Astrocyte (in vitro differentiated cells and primary cell): ENCODE measurements at regions not wholly inside any gene's neighbourhood (a gene's known extent, or its start where the extent isn't known, plus 50 kb on each side); places are given as distances from the start of the nearest gene placed in this dataset.

Experiments used
- EZH2 ChIP-seq: IDR thresholded peaks from 2 replicates; pipeline ENCODE4 v1.6.1; 2012; ENCODE audit warnings: mild to moderate bottlenecking, low read length, inconsistent platforms; ENCODE audit not compliant: insufficient read depth
- TF ChIP-seq, protein P1 (sequence below): IDR thresholded peaks from 2 replicates; pipeline ENCODE4 v1.5.1; 2011; ENCODE audit warnings: low read depth, mild to moderate bottlenecking, inconsistent platforms, low read length, moderate library complexity; ENCODE audit not compliant: insufficient read depth

DNA sequence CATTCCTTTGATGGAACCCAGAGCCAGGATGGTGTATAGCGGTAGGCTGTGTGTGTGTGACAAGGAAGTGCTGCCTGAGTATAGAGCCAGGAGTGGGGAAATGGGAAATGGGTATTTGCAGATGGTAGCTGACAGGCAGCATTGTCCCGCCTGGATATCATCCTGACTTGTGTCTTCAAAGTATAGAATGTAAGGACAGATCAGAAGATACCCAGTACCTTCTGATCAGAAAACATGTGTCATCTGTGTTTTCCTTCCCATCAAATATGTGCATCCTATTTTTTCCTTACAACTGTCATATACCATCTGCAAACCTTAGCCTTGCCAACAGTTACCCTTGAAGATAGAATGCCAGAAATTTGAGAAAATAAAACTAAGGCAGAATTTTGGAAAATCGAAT, 146.2 kb upstream of the CBLB start:
- TF ChIP-seq, protein P1, sequence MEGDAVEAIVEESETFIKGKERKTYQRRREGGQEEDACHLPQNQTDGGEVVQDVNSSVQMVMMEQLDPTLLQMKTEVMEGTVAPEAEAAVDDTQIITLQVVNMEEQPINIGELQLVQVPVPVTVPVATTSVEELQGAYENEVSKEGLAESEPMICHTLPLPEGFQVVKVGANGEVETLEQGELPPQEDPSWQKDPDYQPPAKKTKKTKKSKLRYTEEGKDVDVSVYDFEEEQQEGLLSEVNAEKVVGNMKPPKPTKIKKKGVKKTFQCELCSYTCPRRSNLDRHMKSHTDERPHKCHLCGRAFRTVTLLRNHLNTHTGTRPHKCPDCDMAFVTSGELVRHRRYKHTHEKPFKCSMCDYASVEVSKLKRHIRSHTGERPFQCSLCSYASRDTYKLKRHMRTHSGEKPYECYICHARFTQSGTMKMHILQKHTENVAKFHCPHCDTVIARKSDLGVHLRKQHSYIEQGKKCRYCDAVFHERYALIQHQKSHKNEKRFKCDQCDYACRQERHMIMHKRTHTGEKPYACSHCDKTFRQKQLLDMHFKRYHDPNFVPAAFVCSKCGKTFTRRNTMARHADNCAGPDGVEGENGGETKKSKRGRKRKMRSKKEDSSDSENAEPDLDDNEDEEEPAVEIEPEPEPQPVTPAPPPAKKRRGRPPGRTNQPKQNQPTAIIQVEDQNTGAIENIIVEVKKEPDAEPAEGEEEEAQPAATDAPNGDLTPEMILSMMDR = no peak
- no peak for TF ChIP-seq EZH2
